NCI-H460 (cell line): ENCODE measurements at regions not wholly inside any gene's neighbourhood (a gene's known extent, or its start where the extent isn't known, plus 50 kb on each side); places are given as distances from the start of the nearest gene placed in this dataset.

Experiments
- DNase-seq: peaks from one replicate; pipeline ENCODE4 v3.0.0-alpha.2; 2016; ENCODE audit warnings: low read depth; ENCODE audit errors: extremely low read depth

- no peak for DNase-seq
These were observed 308.9 kb upstream of the ANO3 start for GRCh38 chr11:26023057-26023456.

- DNase-seq: no peak
These were observed 306.3 kb upstream of the ANO3 start for GRCh38 chr11:26025676-26026075.

GRCh38 chr11:26026078-26026477 lies 305.9 kb upstream of the ANO3 start:
- DNase-seq: no peak

GRCh38 chr11:26027887-26028286 lies 304.0 kb upstream of the ANO3 start:
- no peak for DNase-seq

- no peak for DNase-seq
These were observed 303.5 kb upstream of the ANO3 start for GRCh38 chr11:26028393-26028911.

GRCh38 chr11:26030399-26030798 lies 301.5 kb upstream of the ANO3 start:
- no peak for DNase-seq

- DNase-seq: no peak
These were observed 299.7 kb upstream of the ANO3 start for GRCh38 chr11:26032241-26032640.

- DNase-seq: no peak
These were observed 296.2 kb upstream of the ANO3 start for GRCh38 chr11:26035696-26036095.

- no peak for DNase-seq
These were observed 294.2 kb upstream of the ANO3 start for GRCh38 chr11:26037716-26038115.

- no peak for DNase-seq
These were observed 291.6 kb upstream of the ANO3 start for GRCh38 chr11:26040339-26040738.

- no peak for DNase-seq
These were observed 289.8 kb upstream of the ANO3 start for GRCh38 chr11:26042113-26042512.

GRCh38 chr11:26043665-26044064 lies 288.3 kb upstream of the ANO3 start:
- no peak for DNase-seq

- no peak for DNase-seq
These were observed 287.5 kb upstream of the ANO3 start for GRCh38 chr11:26044389-26044788.

- DNase-seq: no peak
These were observed 286.8 kb upstream of the ANO3 start for GRCh38 chr11:26045082-26045481.

GRCh38 chr11:26048271-26048670 lies 283.7 kb upstream of the ANO3 start:
- no peak for DNase-seq

- DNase-seq: no peak
These were observed 278.0 kb upstream of the ANO3 start for GRCh38 chr11:26053966-26054365.

GRCh38 chr11:26062660-26063059 lies 269.3 kb upstream of the ANO3 start:
- no peak for DNase-seq

GRCh38 chr11:26063915-26064314 lies 268.0 kb upstream of the ANO3 start:
- DNase-seq: no peak

GRCh38 chr11:26065944-26066343 lies 266.0 kb upstream of the ANO3 start:
- DNase-seq: no peak

GRCh38 chr11:26070714-26071380 lies 261.1 kb upstream of the ANO3 start:
- DNase-seq: no peak

- DNase-seq: no peak
These were observed 259.2 kb upstream of the ANO3 start for GRCh38 chr11:26072614-26073153.

GRCh38 chr11:26073646-26074045 lies 258.3 kb upstream of the ANO3 start:
- no peak for DNase-seq
